ENCODE measurements at regions not wholly inside any gene's neighbourhood (a gene's known extent, or its start where the extent isn't known, plus 50 kb on each side); places are given as distances from the start of the nearest gene placed in this dataset.

- Histone ChIP-seq H2AFZ (ENCODE audit: low read depth, low read length) (no peak overlapping the region), H3K4me1 (ENCODE audit: insufficient read depth, low read length) (peaks cover 12% of the 10 kb centered on the region), H3K27ac (ENCODE audit: low read length) (no peak overlapping the region), H4K20me1 (ENCODE audit: insufficient read depth, low read length) (no peaks in the 10 kb centered on the region), H3K9ac (ENCODE audit: low read depth, low read length) (no peak overlapping the region), H3K27me3 (ENCODE audit: insufficient read depth, low read length, poor library complexity) (no peaks in the 10 kb centered on the region), H3K36me3 (ENCODE audit: insufficient read depth, low read length) (no peaks in the 10 kb centered on the region), H3K9me3 (ENCODE audit: insufficient read depth, low read length, severe bottlenecking) (no peaks in the 10 kb centered on the region), H3K79me2 (ENCODE audit: insufficient read depth, low read length) (no peaks in the 10 kb centered on the region), H3K4me2 (ENCODE audit: insufficient read depth, low read length) (no peak overlapping the region), H3K4me3 (ENCODE audit: low read depth in 1 of 2, low read length in 2 of 2) (no peak overlapping the region)
- ATAC-seq (ENCODE audit: insufficient read depth, low read depth) (no peak), DNase-seq (no peak)
- no peak for TF ChIP-seq EZH2 (IDR thresholded peaks at IDR 0.05; ENCODE audit: borderline replicate concordance, low read depth, low read length, severe bottlenecking)
- no peak for TF ChIP-seq CTCF (IDR thresholded peaks at IDR 0.05; ENCODE audit: borderline replicate concordance, extremely low read depth, low read length, poor library complexity, severe bottlenecking)
These were observed 233.6 kb downstream of the SYK start for GRCh38 chr9:91034976-91035824.

- peaks cover 12% of the 10 kb centered on the region for H3K4me1 ChIP-seq (ENCODE audit: insufficient read depth, low read length)
- no peaks in the 10 kb centered on the region for H3K9me3 ChIP-seq (ENCODE audit: insufficient read depth, low read length, severe bottlenecking)
- H3K4me3 ChIP-seq (ENCODE audit: low read depth in 1 of 2, low read length in 2 of 2): no peak overlapping the region
- no peaks in the 10 kb centered on the region for H4K20me1 ChIP-seq (ENCODE audit: insufficient read depth, low read length)
- no peak for ATAC-seq (ENCODE audit: insufficient read depth, low read depth)
- no peak overlapping the region for H3K4me2 ChIP-seq (ENCODE audit: insufficient read depth, low read length)
- no peaks in the 10 kb centered on the region for H3K79me2 ChIP-seq (ENCODE audit: insufficient read depth, low read length)
- no peaks in the 10 kb centered on the region for H3K36me3 ChIP-seq (ENCODE audit: insufficient read depth, low read length)
- TF ChIP-seq EZH2 (IDR thresholded peaks at IDR 0.05; ENCODE audit: borderline replicate concordance, low read depth, low read length, severe bottlenecking) (no peak), CTCF (IDR thresholded peaks at IDR 0.05; ENCODE audit: borderline replicate concordance, extremely low read depth, low read length, poor library complexity, severe bottlenecking) (no peak)
- H3K27me3 ChIP-seq (ENCODE audit: insufficient read depth, low read length, poor library complexity): no peaks in the 10 kb centered on the region
- no peak overlapping the region for H3K9ac ChIP-seq (ENCODE audit: low read depth, low read length)
- H3K27ac ChIP-seq (ENCODE audit: low read length): no peak overlapping the region
- no peak for DNase-seq
- H2AFZ ChIP-seq (ENCODE audit: low read depth, low read length): no peak overlapping the region
These were observed 234.2 kb downstream of the SYK start for GRCh38 chr9:91035825-91036208.

- H3K36me3 ChIP-seq (ENCODE audit: insufficient read depth, low read length): no peaks in the 10 kb centered on the region
- no peak overlapping the region for H3K4me2 ChIP-seq (ENCODE audit: insufficient read depth, low read length)
- H3K27me3 ChIP-seq (ENCODE audit: insufficient read depth, low read length, poor library complexity): no peaks in the 10 kb centered on the region
- H4K20me1 ChIP-seq (ENCODE audit: insufficient read depth, low read length): no peaks in the 10 kb centered on the region
- ATAC-seq (ENCODE audit: insufficient read depth, low read depth) (no peak), DNase-seq (no peak)
- TF ChIP-seq CTCF (IDR thresholded peaks at IDR 0.05; ENCODE audit: borderline replicate concordance, extremely low read depth, low read length, poor library complexity, severe bottlenecking): no peak
- TF ChIP-seq EZH2 (IDR thresholded peaks at IDR 0.05; ENCODE audit: borderline replicate concordance, low read depth, low read length, severe bottlenecking): no peak
- H3K4me3 ChIP-seq (ENCODE audit: low read depth in 1 of 2, low read length in 2 of 2): no peak overlapping the region
- H3K4me1 ChIP-seq (ENCODE audit: insufficient read depth, low read length): peaks cover 12% of the 10 kb centered on the region
- H2AFZ ChIP-seq (ENCODE audit: low read depth, low read length): no peak overlapping the region
- H3K9me3 ChIP-seq (ENCODE audit: insufficient read depth, low read length, severe bottlenecking): no peaks in the 10 kb centered on the region
- H3K79me2 ChIP-seq (ENCODE audit: insufficient read depth, low read length): no peaks in the 10 kb centered on the region
- no peak overlapping the region for H3K27ac ChIP-seq (ENCODE audit: low read length)
- no peak overlapping the region for H3K9ac ChIP-seq (ENCODE audit: low read depth, low read length)
These were observed 234.7 kb downstream of the SYK start for GRCh38 chr9:91036356-91036755.

Measured in DND-41 (cell line).